Suprapubic skin (tissue), 4 donors: ENCODE measurements at regions not wholly inside any gene's neighbourhood (a gene's known extent, or its start where the extent isn't known, plus 50 kb on each side); places are given as distances from the start of the nearest gene placed in this dataset.

Experiments used
- EP300 ChIP-seq: sonication (generic); formaldehyde crosslinking; IDR thresholded peaks from one replicate; pipeline ENCODE4 v1.6.1; 2017; ENCODE audit warnings: antibody characterized with exemption
- POLR2A ChIP-seq, 2 donors: fragments of 450-650 bp; IDR thresholded peaks; one replicate each; pipeline ENCODE4 v1.6.1; 2017; ENCODE audit warnings: antibody characterized with exemption in 2 of 2, mild to moderate bottlenecking in 2 of 2, moderate library complexity in 2 of 2
- POLR2AphosphoS5 ChIP-seq, 3 donors: sonication (generic); formaldehyde crosslinking; IDR thresholded peaks; one replicate each; pipeline ENCODE4 v1.6.1; 2017; ENCODE audit warnings: antibody characterized with exemption in 3 of 3
- TF ChIP-seq, protein P1 (sequence below), 2 donors: fragments of 200-600 bp in 1 of 2; fragments of 450-650 bp in 1 of 2; sonication (generic) in 1 of 2; IDR thresholded peaks; one replicate each; pipeline ENCODE4 v1.5.1; 2016 to 2019; ENCODE audit warnings: antibody characterized with exemption in 2 of 2, mild to moderate bottlenecking in 1 of 2, moderate library complexity in 1 of 2

DNA sequence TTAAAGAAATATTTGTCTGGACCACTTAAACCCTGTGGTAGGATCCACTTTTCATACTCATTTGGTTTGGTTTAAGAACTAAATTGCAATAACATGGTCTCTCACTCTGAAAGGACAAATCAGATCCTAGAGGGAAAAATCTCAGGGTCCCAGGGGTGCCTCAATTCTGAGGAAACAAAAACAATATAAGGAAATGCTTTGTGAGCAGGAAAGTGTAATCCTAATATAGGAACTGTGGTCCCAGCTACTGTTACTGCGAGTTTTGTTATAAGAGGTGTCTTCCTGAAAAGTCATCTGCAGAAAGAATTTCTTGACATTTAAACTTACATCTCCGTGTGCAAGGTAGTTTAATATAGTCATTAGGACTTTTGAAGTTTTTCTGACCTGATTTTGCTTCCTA, 420.1 kb upstream of the LCORL start:
- TF ChIP-seq POLR2AphosphoS5 (IDR thresholded peaks at IDR 0.05) (no peak), POLR2A (IDR thresholded peaks at IDR 0.05) (no peak), EP300 (no peak)
- TF ChIP-seq, protein P1, sequence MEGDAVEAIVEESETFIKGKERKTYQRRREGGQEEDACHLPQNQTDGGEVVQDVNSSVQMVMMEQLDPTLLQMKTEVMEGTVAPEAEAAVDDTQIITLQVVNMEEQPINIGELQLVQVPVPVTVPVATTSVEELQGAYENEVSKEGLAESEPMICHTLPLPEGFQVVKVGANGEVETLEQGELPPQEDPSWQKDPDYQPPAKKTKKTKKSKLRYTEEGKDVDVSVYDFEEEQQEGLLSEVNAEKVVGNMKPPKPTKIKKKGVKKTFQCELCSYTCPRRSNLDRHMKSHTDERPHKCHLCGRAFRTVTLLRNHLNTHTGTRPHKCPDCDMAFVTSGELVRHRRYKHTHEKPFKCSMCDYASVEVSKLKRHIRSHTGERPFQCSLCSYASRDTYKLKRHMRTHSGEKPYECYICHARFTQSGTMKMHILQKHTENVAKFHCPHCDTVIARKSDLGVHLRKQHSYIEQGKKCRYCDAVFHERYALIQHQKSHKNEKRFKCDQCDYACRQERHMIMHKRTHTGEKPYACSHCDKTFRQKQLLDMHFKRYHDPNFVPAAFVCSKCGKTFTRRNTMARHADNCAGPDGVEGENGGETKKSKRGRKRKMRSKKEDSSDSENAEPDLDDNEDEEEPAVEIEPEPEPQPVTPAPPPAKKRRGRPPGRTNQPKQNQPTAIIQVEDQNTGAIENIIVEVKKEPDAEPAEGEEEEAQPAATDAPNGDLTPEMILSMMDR (IDR thresholded peaks at IDR 0.05): no peak
